GM12878 (cell line): ENCODE measurements at regions not wholly inside any gene's neighbourhood (a gene's known extent, or its start where the extent isn't known, plus 50 kb on each side); places are given as distances from the start of the nearest gene placed in this dataset.

ENCODE experiments used
- CHD1 ChIP-seq: IDR thresholded peaks from 2 replicates; pipeline ENCODE4 v1.6.1; 2012; ENCODE audit warnings: low read depth, low read length, improper control_type of control experiment
- JUNB ChIP-seq: IDR thresholded peaks from 2 replicates; pipeline ENCODE4 v1.6.1; 2016; ENCODE audit warnings: antibody characterized with exemption, mild to moderate bottlenecking
- NR2C2 ChIP-seq: IDR thresholded peaks from 2 replicates; pipeline ENCODE4 v1.6.1; 2011; ENCODE audit warnings: borderline replicate concordance, low read depth; ENCODE audit not compliant: control insufficient read depth, insufficient read length
- TBL1XR1 ChIP-seq: IDR thresholded peaks from 2 replicates; pipeline ENCODE4 v1.6.1; 2012; ENCODE audit warnings: low read depth, low read length, improper control_type of control experiment
- YY1 ChIP-seq: IDR thresholded peaks from 2 replicates; pipeline ENCODE4 v1.6.1; 2011; ENCODE audit warnings: low read depth, mild to moderate bottlenecking, low read length

- TF ChIP-seq CHD1, result no peak
- TF ChIP-seq JUNB, result no peak
- no peak for TF ChIP-seq NR2C2
- TF ChIP-seq TBL1XR1, result no peak
- TF ChIP-seq YY1, result 0 out of 2 replicates have a peak, but pooled peaks have one; percentile 24
Measured at GRCh38 chr15:98311566-98312188, 336.7 kb upstream of the IGF1R start.
